VCaP (cell line): ENCODE measurements at regions not wholly inside any gene's neighbourhood (a gene's known extent, or its start where the extent isn't known, plus 50 kb on each side); places are given as distances from the start of the nearest gene placed in this dataset.

Experiments used
- H3K27ac ChIP-seq: fragments of 450-650 bp; 2 replicates; pipeline ENCODE4 v1.5.1; 2017
- TF ChIP-seq, protein P1 (sequence below): fragments of 450-650 bp; conservative IDR thresholded peaks from 2 replicates; pipeline ENCODE4 v1.5.1; 2017; ENCODE audit warnings: mild to moderate bottlenecking, moderate library complexity

DNA sequence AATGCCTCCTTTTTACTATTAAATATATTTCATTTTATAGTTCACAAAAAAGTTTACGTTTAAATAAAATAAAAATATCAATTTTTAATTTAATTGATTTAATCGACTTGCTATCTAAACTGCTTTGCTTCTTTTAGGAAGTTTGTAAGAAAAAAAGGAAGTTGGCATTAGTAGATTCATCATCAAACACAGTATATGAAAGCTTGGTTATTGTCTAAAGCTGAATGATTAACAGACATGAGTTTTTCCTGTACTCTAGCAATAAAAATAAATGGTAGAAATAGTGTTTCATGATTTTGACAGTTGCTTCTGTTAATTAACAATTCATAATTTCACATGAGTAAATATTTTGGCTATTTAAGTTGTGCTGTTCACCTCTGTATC, 1285.5 kb upstream of the GJE1 start:
- TF ChIP-seq, protein P1, sequence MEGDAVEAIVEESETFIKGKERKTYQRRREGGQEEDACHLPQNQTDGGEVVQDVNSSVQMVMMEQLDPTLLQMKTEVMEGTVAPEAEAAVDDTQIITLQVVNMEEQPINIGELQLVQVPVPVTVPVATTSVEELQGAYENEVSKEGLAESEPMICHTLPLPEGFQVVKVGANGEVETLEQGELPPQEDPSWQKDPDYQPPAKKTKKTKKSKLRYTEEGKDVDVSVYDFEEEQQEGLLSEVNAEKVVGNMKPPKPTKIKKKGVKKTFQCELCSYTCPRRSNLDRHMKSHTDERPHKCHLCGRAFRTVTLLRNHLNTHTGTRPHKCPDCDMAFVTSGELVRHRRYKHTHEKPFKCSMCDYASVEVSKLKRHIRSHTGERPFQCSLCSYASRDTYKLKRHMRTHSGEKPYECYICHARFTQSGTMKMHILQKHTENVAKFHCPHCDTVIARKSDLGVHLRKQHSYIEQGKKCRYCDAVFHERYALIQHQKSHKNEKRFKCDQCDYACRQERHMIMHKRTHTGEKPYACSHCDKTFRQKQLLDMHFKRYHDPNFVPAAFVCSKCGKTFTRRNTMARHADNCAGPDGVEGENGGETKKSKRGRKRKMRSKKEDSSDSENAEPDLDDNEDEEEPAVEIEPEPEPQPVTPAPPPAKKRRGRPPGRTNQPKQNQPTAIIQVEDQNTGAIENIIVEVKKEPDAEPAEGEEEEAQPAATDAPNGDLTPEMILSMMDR, result no peak
- H3K27ac ChIP-seq, result no peak overlapping the region

DNA sequence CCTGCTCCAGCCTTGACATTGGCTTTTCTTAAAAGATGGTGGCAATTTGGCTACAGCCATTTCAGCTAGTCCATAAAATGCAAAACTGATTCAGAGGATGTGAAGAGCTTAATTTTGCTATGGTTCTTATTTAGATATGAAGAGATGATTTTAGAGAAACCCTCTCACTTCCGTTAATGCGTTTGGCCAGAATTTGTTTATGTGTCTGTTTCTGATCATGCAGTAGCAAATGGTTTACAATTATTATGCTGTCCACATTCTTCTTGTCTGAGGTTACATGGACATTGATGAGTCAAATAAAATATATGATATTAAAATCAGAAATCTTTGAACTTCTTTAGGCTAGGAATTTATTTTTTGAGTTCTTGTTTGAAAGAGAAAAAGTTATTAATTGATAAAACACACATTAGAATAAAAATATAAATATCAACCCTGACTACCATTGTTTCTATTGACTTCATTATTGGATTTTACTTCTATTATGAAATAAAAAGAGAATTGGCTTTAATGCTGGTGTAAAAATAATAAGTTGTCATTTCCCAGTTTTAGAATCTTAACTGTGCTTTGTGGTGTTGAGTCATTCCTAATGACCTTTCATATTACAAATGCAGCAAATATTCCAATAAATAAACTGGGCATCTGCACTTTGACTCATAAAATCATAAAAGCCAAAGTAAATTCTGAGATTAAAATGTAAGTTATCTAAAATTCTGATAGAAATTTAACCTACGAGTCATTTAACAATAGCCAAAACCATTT, 1286.0 kb upstream of the GJE1 start:
- TF ChIP-seq, protein P1, result no peak
- no peak overlapping the region for H3K27ac ChIP-seq

DNA sequence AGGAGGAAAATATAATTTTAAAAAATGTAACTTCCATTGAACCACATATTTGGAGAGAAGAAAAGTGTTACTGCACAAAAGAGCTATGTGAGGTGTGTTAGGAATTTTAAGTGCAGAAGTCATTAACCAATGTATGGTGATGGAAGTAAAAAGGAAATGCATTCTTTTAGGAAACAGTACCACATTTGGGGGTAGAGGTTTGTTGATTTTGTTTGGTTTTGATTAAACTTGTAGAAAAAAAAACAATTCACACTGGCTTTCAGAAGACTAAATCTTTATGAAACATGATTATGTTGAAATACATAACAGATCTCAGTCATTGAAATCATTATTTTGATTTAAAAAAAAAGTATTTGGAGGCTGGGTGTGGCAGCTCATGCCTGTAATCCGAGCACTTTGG, 1287.0 kb upstream of the GJE1 start:
- H3K27ac ChIP-seq, result no peak overlapping the region
- TF ChIP-seq, protein P1, result no peak

DNA sequence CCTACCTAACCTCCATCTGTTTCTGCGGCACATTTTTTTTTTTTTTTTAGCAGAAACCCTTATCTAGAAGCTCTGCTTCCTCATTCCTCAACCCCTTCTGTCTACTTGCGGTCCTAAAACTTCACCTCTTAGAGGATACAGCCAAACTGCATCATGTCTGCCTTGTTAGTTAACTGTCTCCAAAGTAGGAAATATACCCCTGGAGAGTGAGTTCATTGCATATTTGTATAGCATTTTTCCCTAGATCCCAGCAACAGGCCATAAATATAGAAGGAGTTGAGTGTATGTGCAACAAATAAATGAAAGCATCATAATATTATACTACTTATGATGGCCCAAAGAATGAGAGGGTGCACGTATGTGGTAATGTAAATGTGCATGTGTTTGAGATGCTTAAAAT, 1288.6 kb upstream of the GJE1 start:
- TF ChIP-seq, protein P1, result no peak
- H3K27ac ChIP-seq, result no peak overlapping the region

DNA sequence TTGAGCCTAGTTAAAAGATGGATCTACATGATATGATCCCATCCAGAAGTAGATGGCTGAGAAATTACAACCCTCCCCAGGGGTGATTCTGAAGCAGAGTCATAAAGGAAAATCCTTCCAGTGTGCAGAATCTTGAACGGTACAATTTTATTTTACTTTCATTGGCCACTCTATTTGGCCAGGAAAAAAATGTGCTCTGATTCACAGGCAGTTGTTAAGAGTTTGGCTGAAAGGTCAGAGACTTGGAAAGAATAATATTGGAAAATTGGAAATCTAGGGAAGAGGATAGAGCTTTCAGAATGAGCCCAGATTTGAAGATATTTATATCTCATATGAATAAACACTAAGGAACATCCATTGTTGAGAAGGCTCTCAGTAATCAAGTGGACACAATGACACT, 1299.3 kb upstream of the GJE1 start:
- TF ChIP-seq, protein P1, result no peak
- H3K27ac ChIP-seq, result no peak overlapping the region

DNA sequence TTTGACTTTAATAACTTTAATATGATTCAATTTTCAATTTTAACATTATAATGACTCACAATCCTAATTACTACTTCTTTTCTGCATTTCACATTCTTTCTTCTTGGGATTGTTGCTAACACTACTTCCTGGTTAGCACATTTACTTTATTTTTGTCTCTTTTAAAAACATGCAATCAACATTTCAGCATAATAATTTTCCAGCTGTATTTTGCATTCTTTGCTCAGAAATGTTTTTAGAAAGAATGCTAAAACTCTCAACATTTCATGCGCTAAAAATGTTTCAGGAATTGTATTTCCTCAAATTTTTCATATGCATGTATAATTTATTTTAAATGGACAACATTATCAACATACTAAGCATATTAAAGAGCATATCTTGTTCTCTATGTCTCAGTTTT, 1302.1 kb upstream of the GJE1 start:
- no peak overlapping the region for H3K27ac ChIP-seq
- TF ChIP-seq, protein P1, result no peak

DNA sequence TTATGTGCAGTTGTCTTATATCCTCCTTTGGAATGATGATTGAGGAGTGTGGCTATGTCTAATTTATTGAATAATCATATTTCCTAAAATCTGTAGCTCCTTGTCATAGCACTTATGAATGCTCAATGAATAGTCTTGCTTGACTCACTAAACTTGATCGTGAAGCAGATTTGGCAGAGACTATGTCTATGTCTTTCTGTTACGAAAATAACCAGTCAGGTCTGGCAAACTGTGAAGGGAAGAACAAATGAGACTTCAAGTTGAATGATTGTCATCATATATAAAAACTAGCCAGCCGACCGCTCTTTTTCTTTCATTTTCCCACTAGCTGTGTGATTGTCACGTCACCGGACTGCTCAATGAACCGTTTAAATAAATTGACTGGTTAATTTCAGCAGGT, 1303.9 kb upstream of the GJE1 start:
- TF ChIP-seq, protein P1, result no peak
- H3K27ac ChIP-seq, result no peak overlapping the region
